ENCODE measurements at regions not wholly inside any gene's neighbourhood (a gene's known extent, or its start where the extent isn't known, plus 50 kb on each side); places are given as distances from the start of the nearest gene placed in this dataset.
"Not testable (repeated sequence)": the region's sequence is repeated elsewhere in the genome, so short reads cannot be mapped to it uniquely, and the experiment has no call there.

DNA sequence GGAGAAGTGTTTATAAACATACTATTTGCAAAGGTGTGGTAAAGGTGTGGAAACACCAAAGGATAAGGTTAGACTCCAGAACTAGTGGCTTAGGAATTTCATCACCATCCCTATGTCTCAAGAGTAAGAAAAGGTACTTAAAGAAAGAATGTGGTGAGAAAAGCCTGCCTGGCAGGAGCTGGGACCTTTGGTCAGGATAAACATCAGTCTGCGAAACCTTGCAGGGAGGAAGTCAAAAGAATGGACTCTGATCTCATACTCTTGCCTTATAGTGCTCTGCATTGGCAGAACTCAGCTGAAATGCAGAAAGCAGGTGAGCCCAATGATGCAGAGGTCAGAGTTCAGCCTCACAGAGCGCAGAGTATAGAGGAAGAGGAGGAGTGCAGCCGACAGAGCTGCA lies 97.2 kb upstream of the NR3C2 start:
- no peak overlapping the region for H3K4me3 ChIP-seq (ENCODE audit: low read depth, low read length)
- no peak for DNase-seq (ENCODE audit: low read depth)
- TF ChIP-seq, protein P1, sequence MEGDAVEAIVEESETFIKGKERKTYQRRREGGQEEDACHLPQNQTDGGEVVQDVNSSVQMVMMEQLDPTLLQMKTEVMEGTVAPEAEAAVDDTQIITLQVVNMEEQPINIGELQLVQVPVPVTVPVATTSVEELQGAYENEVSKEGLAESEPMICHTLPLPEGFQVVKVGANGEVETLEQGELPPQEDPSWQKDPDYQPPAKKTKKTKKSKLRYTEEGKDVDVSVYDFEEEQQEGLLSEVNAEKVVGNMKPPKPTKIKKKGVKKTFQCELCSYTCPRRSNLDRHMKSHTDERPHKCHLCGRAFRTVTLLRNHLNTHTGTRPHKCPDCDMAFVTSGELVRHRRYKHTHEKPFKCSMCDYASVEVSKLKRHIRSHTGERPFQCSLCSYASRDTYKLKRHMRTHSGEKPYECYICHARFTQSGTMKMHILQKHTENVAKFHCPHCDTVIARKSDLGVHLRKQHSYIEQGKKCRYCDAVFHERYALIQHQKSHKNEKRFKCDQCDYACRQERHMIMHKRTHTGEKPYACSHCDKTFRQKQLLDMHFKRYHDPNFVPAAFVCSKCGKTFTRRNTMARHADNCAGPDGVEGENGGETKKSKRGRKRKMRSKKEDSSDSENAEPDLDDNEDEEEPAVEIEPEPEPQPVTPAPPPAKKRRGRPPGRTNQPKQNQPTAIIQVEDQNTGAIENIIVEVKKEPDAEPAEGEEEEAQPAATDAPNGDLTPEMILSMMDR (IDR thresholded peaks at IDR 0.05; ENCODE audit: insufficient read depth, low read depth, low read length), result no peak

DNA sequence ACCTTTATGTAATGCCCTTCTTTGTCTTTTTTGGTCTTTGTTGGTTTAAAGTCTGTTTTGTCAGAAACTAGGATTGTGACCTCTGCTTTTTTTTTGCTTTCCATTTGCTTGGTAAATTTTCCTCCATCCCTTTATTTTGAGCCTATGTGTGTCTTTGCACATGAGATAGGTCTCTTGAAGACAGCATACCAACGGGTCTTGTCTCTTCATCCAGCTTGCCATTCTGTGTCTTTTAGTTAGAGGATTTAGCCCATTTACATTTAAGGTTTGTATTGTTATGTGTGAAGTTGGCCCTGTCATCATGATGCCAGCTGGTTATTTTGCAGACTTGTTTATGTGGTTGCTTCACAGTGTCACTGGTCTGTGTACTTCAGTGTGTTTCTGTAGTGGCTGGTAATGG lies 91.6 kb upstream of the NR3C2 start:
- not testable (repeated sequence) for H3K4me3 ChIP-seq (ENCODE audit: low read depth, low read length); DNase-seq (ENCODE audit: low read depth)

- DNase-seq (ENCODE audit: low read depth), result no peak
- TF ChIP-seq, protein P1 (IDR thresholded peaks at IDR 0.05; ENCODE audit: insufficient read depth, low read depth, low read length), result no peak
- H3K4me3 ChIP-seq (ENCODE audit: low read depth, low read length), result no peak overlapping the region
These were observed 87.9 kb upstream of the NR3C2 start for GRCh38 chr4:148530114-148530513.

GRCh38 chr4:148527571-148527970 lies 85.4 kb upstream of the NR3C2 start:
- DNase-seq (ENCODE audit: low read depth), result no peak
- no peak overlapping the region for H3K4me3 ChIP-seq (ENCODE audit: low read depth, low read length)
- TF ChIP-seq, protein P1 (IDR thresholded peaks at IDR 0.05; ENCODE audit: insufficient read depth, low read depth, low read length), result no peak

GRCh38 chr4:148522995-148523394 lies 80.8 kb upstream of the NR3C2 start:
- no peak overlapping the region for H3K4me3 ChIP-seq (ENCODE audit: low read depth, low read length)
- TF ChIP-seq, protein P1 (IDR thresholded peaks at IDR 0.05; ENCODE audit: insufficient read depth, low read depth, low read length), result no peak
- DNase-seq (ENCODE audit: low read depth), result no peak

GRCh38 chr4:148515248-148515647 lies 73.0 kb upstream of the NR3C2 start:
- no peak overlapping the region for H3K4me3 ChIP-seq (ENCODE audit: low read depth, low read length)
- TF ChIP-seq, protein P1 (IDR thresholded peaks at IDR 0.05; ENCODE audit: insufficient read depth, low read depth, low read length), result no peak
- DNase-seq (ENCODE audit: low read depth), result no peak

- no peak overlapping the region for H3K4me3 ChIP-seq (ENCODE audit: low read depth, low read length)
- TF ChIP-seq, protein P1 (IDR thresholded peaks at IDR 0.05; ENCODE audit: insufficient read depth, low read depth, low read length), result no peak
- DNase-seq (ENCODE audit: low read depth), result no peak
These were observed 72.4 kb upstream of the NR3C2 start for GRCh38 chr4:148514581-148514980.
